GM20431 (cell line): ENCODE measurements at regions not wholly inside any gene's neighbourhood (a gene's known extent, or its start where the extent isn't known, plus 50 kb on each side); places are given as distances from the start of the nearest gene placed in this dataset.

Experiments
- in situ Hi-C: fragments of 300-500 bp; cut with MseI, MboI; formaldehyde crosslinking; loops from one replicate; pipeline ENCODE4 v1.15.0; 2020; ENCODE audit warnings: low sequenced_read_pairs; ENCODE audit not compliant: unreplicated experiment

GRCh38 chr12:39064708-39065107 lies 159.3 kb upstream of the CPNE8 start:
- in situ Hi-C loops: no loop called here

GRCh38 chr12:39062266-39062996 lies 157.0 kb upstream of the CPNE8 start:
- in situ Hi-C loops: no loop called here

GRCh38 chr12:39061576-39061975 lies 156.2 kb upstream of the CPNE8 start:
- in situ Hi-C loops: no loop called here

- in situ Hi-C loops: no loop called here
These were observed 143.0 kb upstream of the CPNE8 start for GRCh38 chr12:39048395-39048794.

GRCh38 chr12:39047539-39048262 lies 142.3 kb upstream of the CPNE8 start:
- in situ Hi-C loops: no loop called here

- in situ Hi-C loops: no loop called here
These were observed 139.4 kb upstream of the CPNE8 start for GRCh38 chr12:39044754-39045153.

GRCh38 chr12:39043424-39043822 lies 138.0 kb upstream of the CPNE8 start:
- in situ Hi-C loops: no loop called here

GRCh38 chr12:39040275-39040674 lies 134.9 kb upstream of the CPNE8 start:
- in situ Hi-C loops: no loop called here

GRCh38 chr12:39037115-39037514 lies 131.7 kb upstream of the CPNE8 start:
- in situ Hi-C loops: no loop called here

GRCh38 chr12:39036105-39036504 lies 130.7 kb upstream of the CPNE8 start:
- in situ Hi-C loops: no loop called here

- in situ Hi-C loops: no loop called here
These were observed 128.4 kb upstream of the CPNE8 start for GRCh38 chr12:39033782-39034181.

GRCh38 chr12:39032448-39032847 lies 127.1 kb upstream of the CPNE8 start:
- in situ Hi-C loops: no loop called here

GRCh38 chr12:39032034-39032433 lies 126.6 kb upstream of the CPNE8 start:
- in situ Hi-C loops: no loop called here

GRCh38 chr12:39028382-39028781 lies 123.0 kb upstream of the CPNE8 start:
- in situ Hi-C loops: no loop called here

GRCh38 chr12:39012870-39013269 lies 107.5 kb upstream of the CPNE8 start:
- in situ Hi-C loops: no loop called here

GRCh38 chr12:39011166-39011565 lies 105.8 kb upstream of the CPNE8 start:
- in situ Hi-C loops: no loop called here

GRCh38 chr12:39010406-39010805 lies 105.0 kb upstream of the CPNE8 start:
- in situ Hi-C loops: no loop called here

GRCh38 chr12:39007619-39008018 lies 102.2 kb upstream of the CPNE8 start:
- in situ Hi-C loops: no loop called here

- in situ Hi-C loops: no loop called here
These were observed 100.9 kb upstream of the CPNE8 start for GRCh38 chr12:39006286-39006685.

- in situ Hi-C loops: no loop called here
These were observed 100.3 kb upstream of the CPNE8 start for GRCh38 chr12:39005671-39006070.

GRCh38 chr12:39003541-39004155 lies 98.3 kb upstream of the CPNE8 start:
- in situ Hi-C loops: no loop called here
